ENCODE measurements at regions not wholly inside any gene's neighbourhood (a gene's known extent, or its start where the extent isn't known, plus 50 kb on each side); places are given as distances from the start of the nearest gene placed in this dataset.

GRCh38 chr12:97038131-97038530 is 131.1 kb downstream of the NEDD1 start:
- no peak for TF ChIP-seq CTCF (IDR thresholded peaks at IDR 0.05)
- TF ChIP-seq POLR2A (IDR thresholded peaks at IDR 0.05): no peak

All from body of pancreas (tissue), 4 donors.